CD8-positive, alpha-beta memory T cell (primary cell): ENCODE measurements at regions not wholly inside any gene's neighbourhood (a gene's known extent, or its start where the extent isn't known, plus 50 kb on each side); places are given as distances from the start of the nearest gene placed in this dataset.

Source experiments
- CTCF ChIA-PET: fragments of 350-600 bp; sonication (Branson Sonifier 250); formaldehyde crosslinking; loops from one replicate; lab custom pipeline; 2021; ENCODE audit warnings: antibody characterized with exemption; lab: Charles Lee
- POLR2A ChIA-PET: fragments of 350-600 bp; sonication (Branson Sonifier 250); formaldehyde crosslinking; loops from one replicate; lab custom pipeline; 2021; ENCODE audit warnings: antibody characterized with exemption; lab: Charles Lee
- DNase-seq, 5 donors: peaks; one replicate each; pipeline versions ENCODE4 v3.0.0 to v3.0.0-alpha.2; 2020 to 2022; ENCODE audit warnings: mixed read lengths in 1 of 5
- H3K27ac ChIP-seq: one replicate; pipeline ENCODE4 v1.7.0; 2013; ENCODE audit warnings: low read depth, mild to moderate bottlenecking, low read length, moderate library complexity
- H3K27me3 ChIP-seq: 2 replicates; pipeline ENCODE4 v1.7.0; 2013; ENCODE audit warnings: low read length, mild to moderate bottlenecking; ENCODE audit not compliant: insufficient read depth, poor library complexity, severe bottlenecking
- H3K36me3 ChIP-seq: 2 replicates; pipeline ENCODE4 v1.7.0; 2013; ENCODE audit warnings: mild to moderate bottlenecking, low read length, moderate library complexity; ENCODE audit not compliant: insufficient read depth
- H3K4me1 ChIP-seq: 2 replicates; pipeline ENCODE4 v1.7.0; 2013; ENCODE audit warnings: mild to moderate bottlenecking, low read length, moderate library complexity; ENCODE audit not compliant: insufficient read depth
- H3K4me3 ChIP-seq: 2 replicates; pipeline ENCODE4 v1.7.0; 2013; ENCODE audit warnings: mild to moderate bottlenecking, low read length
- H3K9me3 ChIP-seq: 2 replicates; pipeline ENCODE4 v1.7.0; 2013; ENCODE audit warnings: mild to moderate bottlenecking, low read length
- H3K27ac Mint-ChIP-seq, 8 donors: one replicate each; pipeline ENCODE4 v1.8.0; 2020 to 2021; ENCODE audit warnings: mixed read lengths in 8 of 8, mild to moderate bottlenecking in 6 of 8, inconsistent platforms in 3 of 8, moderate library complexity in 3 of 8
- H3K27me3 Mint-ChIP-seq, 2 donors: one replicate each; pipeline ENCODE4 v1.8.0; 2020 to 2021; ENCODE audit warnings: mixed read lengths in 2 of 2, mild to moderate bottlenecking in 1 of 2, moderate library complexity in 1 of 2
- H3K36me3 Mint-ChIP-seq, 3 donors: one replicate each; pipeline ENCODE4 v1.8.0; 2020 to 2021; ENCODE audit warnings: mixed read lengths in 3 of 3, inconsistent platforms in 1 of 3, mild to moderate bottlenecking in 1 of 3
- H3K4me1 Mint-ChIP-seq, 3 donors: one replicate each; pipeline ENCODE4 v1.8.0; 2020 to 2021; ENCODE audit warnings: mixed read lengths in 3 of 3, inconsistent platforms in 1 of 3, mild to moderate bottlenecking in 1 of 3
- H3K4me3 Mint-ChIP-seq, 7 donors: one replicate each; pipeline ENCODE4 v1.8.0; 2020 to 2021; ENCODE audit warnings: mixed read lengths in 7 of 7, mild to moderate bottlenecking in 6 of 7, moderate library complexity in 4 of 7, inconsistent platforms in 2 of 7
- H3K9me3 Mint-ChIP-seq, 5 donors: one replicate each; pipeline ENCODE4 v1.8.0; 2020 to 2022; ENCODE audit warnings: mixed read lengths in 5 of 5, mild to moderate bottlenecking in 3 of 5, moderate library complexity in 2 of 5, inconsistent platforms in 1 of 5

- Mint-ChIP-seq H3K27me3 (no peaks in the 10 kb centered on the region), H3K27ac (no peak overlapping the region), H3K9me3 (peaks cover 0 to 3% (median 0%) of the 10 kb centered on the region in 5 donors), H3K36me3 (peaks cover 0 to 3% (median 0%) of the 10 kb centered on the region in 3 donors), H3K4me3 (peak overlapping the region in 3 of 7 donors; percentile 6 to 28 (median 15)), H3K4me1 (peaks cover 30 to 45% (median 38%) of the 10 kb centered on the region in 3 donors)
- POLR2A ChIA-PET, result no interaction called here
- no peak for DNase-seq
- CTCF ChIA-PET, result no interaction called here
- Histone ChIP-seq H3K4me3 (no peak overlapping the region), H3K27ac (no peak overlapping the region), H3K9me3 (no peaks in the 10 kb centered on the region), H3K36me3 (no peaks in the 10 kb centered on the region), H3K27me3 (no peaks in the 10 kb centered on the region), H3K4me1 (peaks cover 6% of the 10 kb centered on the region)
Observed at GRCh38 chr5:87094833-87095232, 172.8 kb upstream of the RASA1 start.

GRCh38 chr5:87095787-87096186, 171.9 kb upstream of the RASA1 start:
- Histone ChIP-seq H3K36me3 (no peaks in the 10 kb centered on the region), H3K9me3 (no peaks in the 10 kb centered on the region), H3K27ac (no peak overlapping the region), H3K4me1 (peaks cover 6% of the 10 kb centered on the region), H3K27me3 (no peaks in the 10 kb centered on the region), H3K4me3 (no peak overlapping the region)
- ChIA-PET CTCF (no interaction called here), POLR2A (no interaction called here)
- DNase-seq, result no peak
- no peaks in the 10 kb centered on the region for H3K36me3 Mint-ChIP-seq
- H3K4me1 Mint-ChIP-seq, result peaks cover 32 to 47% (median 41%) of the 10 kb centered on the region in 3 donors
- H3K27ac Mint-ChIP-seq, result no peak overlapping the region
- H3K9me3 Mint-ChIP-seq, result no peaks in the 10 kb centered on the region
- no peaks in the 10 kb centered on the region for H3K27me3 Mint-ChIP-seq
- H3K4me3 Mint-ChIP-seq, result no peak overlapping the region

- CTCF ChIA-PET, result no interaction called here
- POLR2A ChIA-PET, result no interaction called here
- Histone ChIP-seq H3K27ac (no peak overlapping the region), H3K4me1 (peaks cover 6% of the 10 kb centered on the region), H3K36me3 (no peaks in the 10 kb centered on the region), H3K4me3 (no peak overlapping the region), H3K27me3 (no peaks in the 10 kb centered on the region), H3K9me3 (no peaks in the 10 kb centered on the region)
- H3K36me3 Mint-ChIP-seq, result no peaks in the 10 kb centered on the region
- H3K27ac Mint-ChIP-seq, result peak overlapping the region in 4 of 8 donors; percentile 2 to 10 (median 4)
- DNase-seq, result no peak
- no peak overlapping the region for H3K4me3 Mint-ChIP-seq
- H3K27me3 Mint-ChIP-seq, result no peaks in the 10 kb centered on the region
- H3K9me3 Mint-ChIP-seq, result no peaks in the 10 kb centered on the region
- H3K4me1 Mint-ChIP-seq, result peaks cover 50 to 64% (median 59%) of the 10 kb centered on the region in 3 donors
Observed at GRCh38 chr5:87097664-87098063, 170.0 kb upstream of the RASA1 start.

- Mint-ChIP-seq H3K27me3 (no peaks in the 10 kb centered on the region), H3K4me3 (no peak overlapping the region), H3K9me3 (no peaks in the 10 kb centered on the region), H3K4me1 (peaks cover 49 to 62% (median 53%) of the 10 kb centered on the region in 3 donors), H3K27ac (no peak overlapping the region), H3K36me3 (peaks cover 0 to 4% (median 0%) of the 10 kb centered on the region in 3 donors)
- no peak overlapping the region for H3K27ac ChIP-seq
- POLR2A ChIA-PET, result no interaction called here
- H3K4me3 ChIP-seq, result no peak overlapping the region
- H3K27me3 ChIP-seq, result no peaks in the 10 kb centered on the region
- no peak for DNase-seq
- no peaks in the 10 kb centered on the region for H3K36me3 ChIP-seq
- H3K4me1 ChIP-seq, result peaks cover 4% of the 10 kb centered on the region
- H3K9me3 ChIP-seq, result no peaks in the 10 kb centered on the region
- CTCF ChIA-PET, result no interaction called here
Observed at GRCh38 chr5:87099291-87099839, 168.3 kb upstream of the RASA1 start.

GRCh38 chr5:87099968-87100367, 167.7 kb upstream of the RASA1 start:
- Mint-ChIP-seq H3K27me3 (no peaks in the 10 kb centered on the region), H3K9me3 (no peaks in the 10 kb centered on the region), H3K36me3 (peaks cover 0 to 4% (median 0%) of the 10 kb centered on the region in 3 donors), H3K4me3 (no peak overlapping the region), H3K27ac (no peak overlapping the region), H3K4me1 (peaks cover 43 to 56% (median 47%) of the 10 kb centered on the region in 3 donors)
- CTCF ChIA-PET, result no interaction called here
- no peaks in the 10 kb centered on the region for H3K27me3 ChIP-seq
- POLR2A ChIA-PET, result no interaction called here
- no peak for DNase-seq
- H3K27ac ChIP-seq, result no peak overlapping the region
- no peaks in the 10 kb centered on the region for H3K9me3 ChIP-seq
- peaks cover 3% of the 10 kb centered on the region for H3K4me1 ChIP-seq
- H3K4me3 ChIP-seq, result no peak overlapping the region
- no peaks in the 10 kb centered on the region for H3K36me3 ChIP-seq

- no peak overlapping the region for H3K4me3 ChIP-seq
- peaks cover 3% of the 10 kb centered on the region for H3K4me1 ChIP-seq
- H3K36me3 ChIP-seq, result no peaks in the 10 kb centered on the region
- H3K9me3 Mint-ChIP-seq, result peaks cover 0 to 3% (median 0%) of the 10 kb centered on the region in 5 donors
- H3K27ac ChIP-seq, result no peak overlapping the region
- peaks cover 0 to 4% (median 0%) of the 10 kb centered on the region in 3 donors for H3K36me3 Mint-ChIP-seq
- peak overlapping the region in 1 of 8 donors; percentile 22 for H3K27ac Mint-ChIP-seq
- H3K27me3 Mint-ChIP-seq, result no peaks in the 10 kb centered on the region
- DNase-seq, result no peak
- H3K4me1 Mint-ChIP-seq, result peaks cover 39 to 46% (median 40%) of the 10 kb centered on the region in 3 donors
- H3K27me3 ChIP-seq, result no peaks in the 10 kb centered on the region
- H3K4me3 Mint-ChIP-seq, result peak overlapping the region in 2 of 7 donors; percentile 0 to 9
- no peaks in the 10 kb centered on the region for H3K9me3 ChIP-seq
- ChIA-PET CTCF (no interaction called here), POLR2A (no interaction called here)
Observed at GRCh38 chr5:87101321-87101720, 166.4 kb upstream of the RASA1 start.

GRCh38 chr5:87102841-87103240, 164.8 kb upstream of the RASA1 start:
- POLR2A ChIA-PET, result no interaction called here
- Histone ChIP-seq H3K9me3 (no peaks in the 10 kb centered on the region), H3K36me3 (no peaks in the 10 kb centered on the region), H3K27ac (no peak overlapping the region), H3K4me1 (peaks cover 3% of the 10 kb centered on the region), H3K4me3 (no peak overlapping the region), H3K27me3 (no peaks in the 10 kb centered on the region)
- CTCF ChIA-PET, result interaction anchor here (1.2 kb wide), 1 partner anchor 20 kb away, joined by 3 read pairs; no protein-coding TSS in a partner anchor
- peaks cover 0 to 4% (median 0%) of the 10 kb centered on the region in 3 donors for H3K36me3 Mint-ChIP-seq
- peaks cover 29 to 33% (median 32%) of the 10 kb centered on the region in 3 donors for H3K4me1 Mint-ChIP-seq
- no peak overlapping the region for H3K27ac Mint-ChIP-seq
- no peak for DNase-seq
- H3K4me3 Mint-ChIP-seq, result no peak overlapping the region
- no peaks in the 10 kb centered on the region for H3K27me3 Mint-ChIP-seq
- H3K9me3 Mint-ChIP-seq, result peaks cover 0 to 3% (median 0%) of the 10 kb centered on the region in 5 donors

- H3K27me3 ChIP-seq, result no peaks in the 10 kb centered on the region
- Mint-ChIP-seq H3K27me3 (no peaks in the 10 kb centered on the region), H3K4me3 (no peak overlapping the region), H3K4me1 (peaks cover 24 to 28% (median 26%) of the 10 kb centered on the region in 3 donors), H3K9me3 (peaks cover 0 to 3% (median 0%) of the 10 kb centered on the region in 5 donors), H3K36me3 (peaks cover 0 to 4% (median 0%) of the 10 kb centered on the region in 3 donors), H3K27ac (no peak overlapping the region)
- H3K36me3 ChIP-seq, result no peaks in the 10 kb centered on the region
- CTCF ChIA-PET, result interaction anchor here (1.2 kb wide), 1 partner anchor 19 kb away, joined by 3 read pairs; no protein-coding TSS in a partner anchor
- H3K27ac ChIP-seq, result no peak overlapping the region
- H3K4me1 ChIP-seq, result peaks cover 3% of the 10 kb centered on the region
- no peak overlapping the region for H3K4me3 ChIP-seq
- POLR2A ChIA-PET, result no interaction called here
- no peak for DNase-seq
- no peaks in the 10 kb centered on the region for H3K9me3 ChIP-seq
Observed at GRCh38 chr5:87103616-87104287, 163.9 kb upstream of the RASA1 start.
